ENCODE measurements at regions not wholly inside any gene's neighbourhood (a gene's known extent, or its start where the extent isn't known, plus 50 kb on each side); places are given as distances from the start of the nearest gene placed in this dataset.

- no peak for TF ChIP-seq GATA3 (IDR thresholded peaks at IDR 0.05; ENCODE audit: low read depth, low read length)
- TF ChIP-seq GATA2 (IDR thresholded peaks at IDR 0.05; ENCODE audit: low read depth, low read length) = no peak
These were observed 148.5 kb upstream of the AKR1E2 start for GRCh38 chr10:4677296-4678021.

Measured in SH-SY5Y (cell line).